ENCODE measurements at regions not wholly inside any gene's neighbourhood (a gene's known extent, or its start where the extent isn't known, plus 50 kb on each side); places are given as distances from the start of the nearest gene placed in this dataset.
"Not testable (repeated sequence)": the region's sequence is repeated elsewhere in the genome, so short reads cannot be mapped to it uniquely, and the experiment has no call there.

GRCh38 chr7:45268013-45268412 is 110.4 kb downstream of the RAMP3 start:
- no peak for DNase-seq (ENCODE audit: low spot score)

- DNase-seq (ENCODE audit: low spot score) = no peak
Measured at GRCh38 chr7:45269192-45269591, 111.6 kb downstream of the RAMP3 start.

GRCh38 chr7:45278763-45279398 is 121.3 kb downstream of the RAMP3 start:
- DNase-seq (ENCODE audit: low spot score) = no peak

- not testable (repeated sequence) for DNase-seq (ENCODE audit: low spot score)
Measured at GRCh38 chr7:45289611-45290010, 132.0 kb downstream of the RAMP3 start.

GRCh38 chr7:45290880-45291279 is 133.3 kb downstream of the RAMP3 start:
- no peak for DNase-seq (ENCODE audit: low spot score)

- no peak for DNase-seq (ENCODE audit: low spot score)
Measured at GRCh38 chr7:45292481-45292880, 134.9 kb downstream of the RAMP3 start.

- no peak for DNase-seq (ENCODE audit: low spot score)
Measured at GRCh38 chr7:45293295-45293942, 135.8 kb downstream of the RAMP3 start.

GRCh38 chr7:45294559-45294958 is 137.0 kb downstream of the RAMP3 start:
- DNase-seq (ENCODE audit: low spot score) = no peak

GRCh38 chr7:45295222-45295621 is 137.6 kb downstream of the RAMP3 start:
- no peak for DNase-seq (ENCODE audit: low spot score)

GRCh38 chr7:45296748-45297147 is 139.2 kb downstream of the RAMP3 start:
- no peak for DNase-seq (ENCODE audit: low spot score)

- DNase-seq (ENCODE audit: low spot score) = no peak
Measured at GRCh38 chr7:45306752-45307305, 149.2 kb downstream of the RAMP3 start.

- no peak for DNase-seq (ENCODE audit: low spot score)
Measured at GRCh38 chr7:45311597-45311996, 154.0 kb downstream of the RAMP3 start.

GRCh38 chr7:45315512-45315911 is 157.9 kb downstream of the RAMP3 start:
- not testable (repeated sequence) for DNase-seq (ENCODE audit: low spot score)

GRCh38 chr7:45324683-45325237 is 167.2 kb downstream of the RAMP3 start:
- no peak for DNase-seq (ENCODE audit: low spot score)

- no peak for DNase-seq (ENCODE audit: low spot score)
Measured at GRCh38 chr7:45325378-45325777, 167.8 kb downstream of the RAMP3 start.

- DNase-seq (ENCODE audit: low spot score) = no peak
Measured at GRCh38 chr7:45328403-45328981, 170.9 kb downstream of the RAMP3 start.

GRCh38 chr7:45331563-45331962 is 174.0 kb downstream of the RAMP3 start:
- DNase-seq (ENCODE audit: low spot score) = no peak

- DNase-seq (ENCODE audit: low spot score) = not testable (repeated sequence)
Measured at GRCh38 chr7:45335024-45335423, 177.4 kb downstream of the RAMP3 start.

- no peak for DNase-seq (ENCODE audit: low spot score)
Measured at GRCh38 chr7:45342236-45342635, 184.6 kb downstream of the RAMP3 start.

- DNase-seq (ENCODE audit: low spot score) = no peak
Measured at GRCh38 chr7:45343746-45344145, 186.2 kb downstream of the RAMP3 start.

- no peak for DNase-seq (ENCODE audit: low spot score)
Measured at GRCh38 chr7:45347804-45348203, 190.2 kb downstream of the RAMP3 start.

GRCh38 chr7:45349090-45349489 is 191.5 kb downstream of the RAMP3 start:
- no peak for DNase-seq (ENCODE audit: low spot score)

- no peak for DNase-seq (ENCODE audit: low spot score)
Measured at GRCh38 chr7:45350896-45351295, 193.3 kb downstream of the RAMP3 start.

All from CD4-positive, alpha-beta T cell treated with Interleukin-15 for 4 hours (primary cell).